ENCODE measurements at regions not wholly inside any gene's neighbourhood (a gene's known extent, or its start where the extent isn't known, plus 50 kb on each side); places are given as distances from the start of the nearest gene placed in this dataset.

GRCh38 chr3:167882057-167882667 lies 146.6 kb downstream of the SERPINI1 start:
- TF ChIP-seq CTCF (IDR thresholded peaks at IDR 0.05; ENCODE audit: borderline replicate concordance, extremely low read depth, low read length, poor library complexity, severe bottlenecking) (peak; percentile 58), EZH2 (IDR thresholded peaks at IDR 0.05; ENCODE audit: borderline replicate concordance, low read depth, low read length, severe bottlenecking) (no peak)

All from DND-41 (cell line).